ENCODE measurements at regions not wholly inside any gene's neighbourhood (a gene's known extent, or its start where the extent isn't known, plus 50 kb on each side); places are given as distances from the start of the nearest gene placed in this dataset.

DNA sequence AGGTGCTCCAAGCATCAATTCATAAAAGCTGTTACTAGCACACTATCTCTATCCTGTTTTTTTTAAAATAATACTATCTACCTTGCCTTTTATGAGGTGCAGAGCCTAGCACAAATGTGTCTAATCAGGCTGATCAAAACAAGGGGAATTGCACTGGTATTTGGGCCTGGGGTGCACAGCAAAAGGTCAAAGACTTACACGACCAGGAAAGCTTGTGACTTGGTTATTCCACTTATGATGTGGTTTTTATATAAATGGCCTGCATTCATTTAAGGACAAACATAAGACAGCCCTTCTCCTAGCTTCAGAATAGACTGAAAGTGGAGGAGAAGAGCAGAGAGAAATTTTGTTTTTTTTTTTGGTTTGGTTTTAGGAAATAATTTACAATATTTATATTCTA lies 98.4 kb upstream of the SGIP1 start:
- TF ChIP-seq, protein P1, sequence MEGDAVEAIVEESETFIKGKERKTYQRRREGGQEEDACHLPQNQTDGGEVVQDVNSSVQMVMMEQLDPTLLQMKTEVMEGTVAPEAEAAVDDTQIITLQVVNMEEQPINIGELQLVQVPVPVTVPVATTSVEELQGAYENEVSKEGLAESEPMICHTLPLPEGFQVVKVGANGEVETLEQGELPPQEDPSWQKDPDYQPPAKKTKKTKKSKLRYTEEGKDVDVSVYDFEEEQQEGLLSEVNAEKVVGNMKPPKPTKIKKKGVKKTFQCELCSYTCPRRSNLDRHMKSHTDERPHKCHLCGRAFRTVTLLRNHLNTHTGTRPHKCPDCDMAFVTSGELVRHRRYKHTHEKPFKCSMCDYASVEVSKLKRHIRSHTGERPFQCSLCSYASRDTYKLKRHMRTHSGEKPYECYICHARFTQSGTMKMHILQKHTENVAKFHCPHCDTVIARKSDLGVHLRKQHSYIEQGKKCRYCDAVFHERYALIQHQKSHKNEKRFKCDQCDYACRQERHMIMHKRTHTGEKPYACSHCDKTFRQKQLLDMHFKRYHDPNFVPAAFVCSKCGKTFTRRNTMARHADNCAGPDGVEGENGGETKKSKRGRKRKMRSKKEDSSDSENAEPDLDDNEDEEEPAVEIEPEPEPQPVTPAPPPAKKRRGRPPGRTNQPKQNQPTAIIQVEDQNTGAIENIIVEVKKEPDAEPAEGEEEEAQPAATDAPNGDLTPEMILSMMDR (IDR thresholded peaks at IDR 0.05): no peak
- no peak for TF ChIP-seq POLR2A (IDR thresholded peaks at IDR 0.05)
- no peak for TF ChIP-seq POLR2AphosphoS5 (IDR thresholded peaks at IDR 0.05; ENCODE audit: insufficient read depth in 1 of 2, low read depth in 1 of 2)

Measured in vagina (tissue), 2 donors.